ENCODE measurements at regions not wholly inside any gene's neighbourhood (a gene's known extent, or its start where the extent isn't known, plus 50 kb on each side); places are given as distances from the start of the nearest gene placed in this dataset.

GRCh38 chr6:74976026-74976425 is 229.8 kb downstream of the COL12A1 start:
- no peak for DNase-seq (ENCODE audit: low read depth in 2 of 2)
- no peak overlapping the region for H3K4me3 ChIP-seq (replicated peaks in 1 of 2; ENCODE audit: low read depth in 2 of 2, low read length in 2 of 2)
- TF ChIP-seq CTCF (IDR thresholded peaks at IDR 0.05; ENCODE audit: low read depth, low read length), result no peak

- H3K4me3 ChIP-seq (replicated peaks in 1 of 2; ENCODE audit: low read depth in 2 of 2, low read length in 2 of 2), result no peak overlapping the region
- TF ChIP-seq CTCF (IDR thresholded peaks at IDR 0.05; ENCODE audit: low read depth, low read length), result no peak
- no peak for DNase-seq (ENCODE audit: low read depth in 2 of 2)
These were observed 232.3 kb downstream of the COL12A1 start for GRCh38 chr6:74973591-74973990.

- H3K4me3 ChIP-seq (replicated peaks in 1 of 2; ENCODE audit: low read depth in 2 of 2, low read length in 2 of 2), result no peak overlapping the region
- TF ChIP-seq CTCF (IDR thresholded peaks at IDR 0.05; ENCODE audit: low read depth, low read length), result no peak
- DNase-seq (ENCODE audit: low read depth in 2 of 2), result peak in 1 of 2 donors; percentile 11
These were observed 234.2 kb downstream of the COL12A1 start for GRCh38 chr6:74971633-74972032.

GRCh38 chr6:74969591-74970267 is 236.1 kb downstream of the COL12A1 start:
- H3K4me3 ChIP-seq (replicated peaks in 1 of 2; ENCODE audit: low read depth in 2 of 2, low read length in 2 of 2), result no peak overlapping the region
- TF ChIP-seq CTCF (IDR thresholded peaks at IDR 0.05; ENCODE audit: low read depth, low read length), result no peak
- DNase-seq (ENCODE audit: low read depth in 2 of 2), result no peak

GRCh38 chr6:74967821-74968220 is 238.0 kb downstream of the COL12A1 start:
- DNase-seq (ENCODE audit: low read depth in 2 of 2), result peak in 1 of 2 donors; percentile 12
- TF ChIP-seq CTCF (IDR thresholded peaks at IDR 0.05; ENCODE audit: low read depth, low read length), result no peak
- H3K4me3 ChIP-seq (replicated peaks in 1 of 2; ENCODE audit: low read depth in 2 of 2, low read length in 2 of 2), result no peak overlapping the region

GRCh38 chr6:74966712-74967111 is 239.1 kb downstream of the COL12A1 start:
- no peak overlapping the region for H3K4me3 ChIP-seq (replicated peaks in 1 of 2; ENCODE audit: low read depth in 2 of 2, low read length in 2 of 2)
- no peak for DNase-seq (ENCODE audit: low read depth in 2 of 2)

More at GRCh38 chr6:74966712-74967111, 239.1 kb downstream of the COL12A1 start:
- no peak for TF ChIP-seq CTCF (IDR thresholded peaks at IDR 0.05; ENCODE audit: low read depth, low read length)
